ENCODE measurements at regions not wholly inside any gene's neighbourhood (a gene's known extent, or its start where the extent isn't known, plus 50 kb on each side); places are given as distances from the start of the nearest gene placed in this dataset.
"Not testable (repeated sequence)": the region's sequence is repeated elsewhere in the genome, so short reads cannot be mapped to it uniquely, and the experiment has no call there.

- DNase-seq (ENCODE audit: low spot score) = no peak
Observed at GRCh38 chr1:80640978-80641377, 1159.8 kb upstream of the ADGRL2 start.

GRCh38 chr1:80639777-80640533, 1160.8 kb upstream of the ADGRL2 start:
- DNase-seq (ENCODE audit: low spot score) = no peak

DNA sequence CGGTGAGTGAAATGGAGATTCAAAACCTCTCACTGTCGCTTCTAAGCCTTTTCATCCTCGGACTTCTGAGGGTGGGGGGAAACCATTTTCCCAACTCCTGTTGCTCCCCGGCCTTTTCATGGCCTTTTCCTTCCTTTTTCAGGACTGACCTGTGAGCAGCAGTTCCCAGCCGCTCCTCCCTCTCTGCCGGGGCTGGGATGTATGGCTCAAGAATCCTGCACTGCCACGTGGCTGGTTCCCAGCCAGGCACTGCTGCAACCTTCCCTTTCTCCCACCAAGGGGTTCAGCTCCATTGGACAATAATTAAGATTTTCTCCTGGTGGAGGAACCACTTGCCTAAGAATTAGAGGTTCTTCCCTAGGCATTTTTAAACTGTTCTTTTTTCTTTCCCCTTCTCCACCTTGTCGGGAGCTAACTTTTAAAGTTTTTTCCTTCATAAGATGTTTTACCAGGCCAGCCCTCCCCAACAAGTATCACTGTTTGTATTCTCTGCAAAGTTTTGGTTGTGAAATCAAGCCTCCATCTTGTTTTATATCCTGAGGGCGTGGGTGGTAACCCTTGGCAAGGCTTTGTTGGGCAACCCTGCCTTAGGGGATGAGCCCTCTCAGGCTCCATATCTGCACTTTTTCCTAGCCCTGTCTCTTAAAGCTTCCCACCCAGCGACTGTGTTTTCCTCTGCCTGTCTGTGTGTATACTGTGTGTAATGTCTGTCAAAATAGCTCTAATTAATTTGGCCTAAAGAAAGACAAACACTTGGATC, 1166.6 kb upstream of the ADGRL2 start:
- no peak for DNase-seq (ENCODE audit: low spot score)

- no peak for DNase-seq (ENCODE audit: low spot score)
Observed at GRCh38 chr1:80632284-80632683, 1168.5 kb upstream of the ADGRL2 start.

DNA sequence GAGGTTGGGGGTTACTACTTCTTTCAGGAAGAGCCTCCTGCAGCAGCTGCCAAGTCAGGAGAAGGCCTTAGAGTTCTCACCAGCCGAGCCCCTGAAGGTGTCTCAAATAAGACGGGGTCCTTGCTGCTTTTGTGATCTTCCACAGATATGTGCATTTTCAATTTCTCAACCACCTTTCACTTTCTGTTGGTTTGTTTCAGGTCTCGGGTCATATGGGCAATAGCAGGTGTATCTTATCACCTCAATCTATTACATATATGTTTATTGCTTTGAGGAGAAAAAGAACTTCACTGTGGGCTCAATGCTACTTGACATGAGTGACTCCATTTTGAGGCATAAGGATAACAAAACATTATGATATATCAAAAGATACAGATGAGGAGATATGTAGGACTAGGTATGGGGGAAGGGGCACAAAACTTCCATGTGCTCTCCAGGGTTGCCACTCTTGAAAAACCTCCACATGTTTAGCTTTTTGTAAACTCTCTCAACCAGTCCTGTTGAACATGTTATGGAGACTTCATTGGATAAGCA, 1171.4 kb upstream of the ADGRL2 start:
- DNase-seq (ENCODE audit: low spot score) = no peak

DNA sequence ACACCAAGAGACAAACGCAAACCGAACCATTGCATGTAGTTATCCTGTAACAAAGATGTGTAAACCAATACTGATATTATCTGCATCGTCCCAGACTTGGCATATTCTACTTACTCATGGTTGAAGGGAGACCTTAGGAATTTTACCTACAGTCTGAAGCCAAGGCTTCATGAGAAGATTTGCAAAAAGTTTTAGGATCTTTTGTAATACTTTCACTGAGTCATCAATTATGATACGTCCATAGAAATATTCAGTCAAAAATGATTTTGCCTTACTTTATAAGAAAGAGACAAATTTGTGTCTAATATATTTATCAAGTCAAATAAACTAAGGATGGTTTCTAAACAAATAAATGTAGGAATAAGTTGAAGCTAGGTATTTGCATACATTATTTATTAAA, 1176.1 kb upstream of the ADGRL2 start:
- no peak for DNase-seq (ENCODE audit: low spot score)

GRCh38 chr1:80607064-80607463, 1193.7 kb upstream of the ADGRL2 start:
- no peak for DNase-seq (ENCODE audit: low spot score)

DNA sequence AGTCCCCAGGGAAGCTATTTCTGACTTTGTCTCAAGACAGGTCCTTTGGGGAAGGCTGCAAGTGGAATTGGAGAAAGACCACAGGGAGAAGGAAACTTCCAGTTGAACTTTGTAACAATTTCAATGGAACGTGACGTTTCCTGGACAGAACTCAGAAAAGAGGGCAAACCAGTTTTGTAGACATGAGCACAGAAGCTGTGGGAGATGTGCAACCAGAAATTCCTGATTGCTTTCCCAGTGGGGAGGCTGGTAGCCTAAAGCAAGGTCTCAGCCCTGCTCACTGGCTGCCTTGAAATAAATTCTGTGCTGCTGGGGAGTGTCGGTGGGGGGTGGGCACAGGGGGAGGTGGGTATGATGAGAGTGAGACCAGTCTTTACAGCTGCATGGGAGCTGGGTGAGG, 1206.7 kb upstream of the ADGRL2 start:
- no peak for DNase-seq (ENCODE audit: low spot score)

DNA sequence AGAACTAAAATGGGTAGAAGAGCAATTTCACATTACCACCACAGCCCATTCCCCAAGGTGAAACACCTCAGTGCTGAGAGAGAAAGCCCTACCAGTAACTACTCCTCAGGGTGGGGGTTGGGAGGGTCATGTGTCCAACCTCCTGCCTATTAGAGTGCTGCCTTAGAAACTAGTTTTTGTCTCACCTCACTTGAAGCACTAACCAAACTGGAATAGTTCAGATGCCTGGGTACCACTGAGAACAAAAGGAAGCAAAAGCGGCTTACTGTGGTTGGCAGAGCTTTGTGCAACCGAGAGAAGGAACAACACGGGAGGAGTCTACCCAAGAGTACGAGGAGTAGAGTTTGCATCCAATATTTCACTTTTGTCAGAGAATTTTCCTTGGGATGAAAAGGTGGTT, 1207.5 kb upstream of the ADGRL2 start:
- no peak for DNase-seq (ENCODE audit: low spot score)

GRCh38 chr1:80582980-80583379, 1217.8 kb upstream of the ADGRL2 start:
- DNase-seq (ENCODE audit: low spot score) = no peak

- DNase-seq (ENCODE audit: low spot score) = no peak
Observed at GRCh38 chr1:80579055-80579454, 1221.7 kb upstream of the ADGRL2 start.

GRCh38 chr1:80566867-80567266, 1233.9 kb upstream of the ADGRL2 start:
- DNase-seq (ENCODE audit: low spot score) = no peak

- no peak for DNase-seq (ENCODE audit: low spot score)
Observed at GRCh38 chr1:80566123-80566522, 1234.6 kb upstream of the ADGRL2 start.

- DNase-seq (ENCODE audit: low spot score) = no peak
Observed at GRCh38 chr1:80565406-80565805, 1235.3 kb upstream of the ADGRL2 start.

GRCh38 chr1:80542231-80542630, 1258.5 kb upstream of the ADGRL2 start:
- DNase-seq (ENCODE audit: low spot score) = no peak

GRCh38 chr1:80540596-80540995, 1260.1 kb upstream of the ADGRL2 start:
- no peak for DNase-seq (ENCODE audit: low spot score)

DNA sequence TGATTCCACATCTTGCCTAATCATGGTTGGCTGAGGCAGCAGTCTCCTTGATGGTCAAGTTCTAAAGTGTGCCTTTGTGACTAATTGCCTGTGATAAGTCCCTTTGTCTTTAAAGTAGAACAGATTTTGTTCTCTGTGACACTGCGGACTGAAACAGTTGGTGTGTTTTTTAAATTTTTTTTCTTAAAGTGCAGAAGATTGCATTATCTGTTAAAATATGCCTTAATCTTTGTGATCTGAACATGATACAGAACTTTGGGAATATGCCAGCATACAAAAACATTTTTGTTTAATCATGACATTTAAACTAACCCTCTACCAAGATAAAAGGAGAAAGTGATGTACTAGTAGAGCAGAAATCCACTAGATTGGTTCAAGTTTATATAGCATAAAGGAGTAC, 1260.6 kb upstream of the ADGRL2 start:
- no peak for DNase-seq (ENCODE audit: low spot score)

- DNase-seq (ENCODE audit: low spot score) = not testable (repeated sequence)
Observed at GRCh38 chr1:80539298-80539697, 1261.4 kb upstream of the ADGRL2 start.

DNA sequence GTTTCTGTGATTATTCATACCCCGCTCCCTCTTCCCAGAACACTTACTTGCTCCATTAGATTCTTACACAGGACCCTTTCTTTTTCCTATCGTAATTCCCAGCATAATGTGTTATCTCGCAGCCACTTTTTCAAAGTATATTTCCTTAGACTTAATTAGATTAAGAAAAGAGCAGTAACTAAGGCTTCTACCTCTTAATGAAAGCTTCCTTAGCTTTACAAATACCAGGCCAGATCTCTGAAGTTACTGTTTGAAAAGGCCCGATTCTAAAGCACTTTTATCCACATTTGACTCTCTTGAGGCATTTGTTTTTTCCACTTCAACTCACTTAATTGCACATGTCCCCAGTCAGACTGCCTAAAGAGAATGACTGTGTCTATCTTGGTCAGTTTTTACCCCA, 1264.3 kb upstream of the ADGRL2 start:
- no peak for DNase-seq (ENCODE audit: low spot score)

DNA sequence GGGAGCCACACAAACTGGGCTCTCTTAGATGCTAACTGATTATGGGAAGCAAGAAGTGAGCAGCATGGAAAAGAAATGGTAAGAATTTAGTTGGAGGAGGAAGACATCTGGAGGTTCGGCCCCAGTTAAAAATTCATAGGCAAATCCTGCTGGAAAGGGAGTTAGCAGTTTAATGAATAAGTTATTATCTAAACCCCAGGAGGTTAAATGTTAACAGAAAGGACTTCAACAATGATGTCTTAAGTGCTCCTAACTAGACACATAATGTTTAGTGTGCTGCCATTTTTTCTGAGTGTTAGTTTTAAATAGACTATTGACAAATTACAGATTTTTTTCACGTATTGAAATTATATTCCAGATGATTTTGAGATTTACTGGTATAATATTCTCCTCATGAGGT, 1265.3 kb upstream of the ADGRL2 start:
- DNase-seq (ENCODE audit: low spot score) = no peak

DNA sequence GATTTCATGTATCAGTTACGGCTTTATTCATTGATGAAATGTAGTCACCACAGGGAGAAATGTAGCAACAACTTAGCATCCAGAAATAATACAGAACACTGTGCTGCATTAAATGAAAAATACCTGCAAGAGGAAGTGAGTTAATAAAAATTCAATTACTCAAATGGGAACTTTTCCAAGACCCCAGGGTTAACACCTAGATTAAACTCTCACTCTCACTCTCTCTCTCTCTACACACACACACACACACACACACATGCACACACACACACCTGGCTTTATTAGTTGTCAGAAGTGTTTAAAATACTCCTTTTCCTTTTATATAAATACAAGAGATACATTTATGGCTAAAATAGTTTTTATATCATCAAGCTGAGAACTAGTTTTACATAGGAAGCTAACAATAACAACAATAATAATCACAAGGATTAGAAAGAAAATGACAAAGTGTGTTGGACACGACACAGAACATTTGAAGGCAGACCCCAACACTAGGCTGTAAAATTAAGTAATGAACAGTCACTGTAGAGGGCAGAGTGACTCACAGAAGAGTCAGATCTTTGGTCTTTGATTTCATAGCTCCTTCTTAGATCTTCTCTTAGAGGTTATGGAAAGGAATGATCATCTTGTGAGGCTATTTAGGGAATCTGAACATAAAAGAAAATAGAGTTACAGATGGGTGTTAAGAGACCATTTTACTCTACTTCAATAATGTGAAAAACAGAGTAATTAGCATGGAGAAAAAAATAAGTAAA, 1266.0 kb upstream of the ADGRL2 start:
- no peak for DNase-seq (ENCODE audit: low spot score)

DNA sequence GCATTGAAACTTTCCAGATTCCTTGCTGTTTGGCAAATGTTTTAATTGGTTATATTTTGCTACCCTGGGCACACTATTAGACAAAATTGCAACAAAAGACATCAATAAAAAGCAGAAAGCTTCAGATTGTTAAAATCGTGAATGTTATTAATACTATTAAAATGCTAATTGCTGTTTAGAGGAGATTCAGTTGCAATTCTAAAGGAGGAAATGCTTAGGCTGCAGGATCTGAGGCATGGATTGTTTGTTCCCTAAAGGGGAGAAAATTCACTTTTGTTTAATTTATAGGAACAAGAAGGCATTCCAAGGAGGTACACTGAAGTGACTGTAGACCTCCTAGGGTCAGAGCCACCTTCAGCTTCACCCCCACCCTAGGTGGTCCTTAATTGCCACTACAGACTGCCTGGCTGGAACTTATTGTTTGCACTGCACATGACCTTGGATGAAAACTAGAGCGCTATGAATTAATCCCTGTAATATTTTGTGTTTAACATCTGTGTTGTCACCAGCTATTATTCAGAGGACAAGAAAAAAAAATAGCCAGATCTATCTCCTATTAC, 1266.9 kb upstream of the ADGRL2 start:
- DNase-seq (ENCODE audit: low spot score) = no peak

Measured in HuH-7 (cell line).